ENCODE measurements at regions not wholly inside any gene's neighbourhood (a gene's known extent, or its start where the extent isn't known, plus 50 kb on each side); places are given as distances from the start of the nearest gene placed in this dataset.

GRCh38 chr4:143095447-143095846 lies 89.3 kb upstream of the USP38 start:
- TF ChIP-seq EP300 (IDR thresholded peaks at IDR 0.05), result no peak
- no peak for TF ChIP-seq POLR2A (IDR thresholded peaks at IDR 0.05; ENCODE audit: low read depth)
- no peak for TF ChIP-seq CTCF (IDR thresholded peaks at IDR 0.05)
